HG02610 (cell line): ENCODE measurements at regions not wholly inside any gene's neighbourhood (a gene's known extent, or its start where the extent isn't known, plus 50 kb on each side); places are given as distances from the start of the nearest gene placed in this dataset.

Source experiments
- ATAC-seq: cut with Tn5 transposase; IDR thresholded peaks from one replicate; pipeline ENCODE4 v1.9.1; 2021; ENCODE audit warnings: mild to moderate bottlenecking, moderate library complexity; ENCODE audit not compliant: unreplicated experiment

- no peak for ATAC-seq
These were observed 52.1 kb downstream of the MPP7 start for GRCh38 chr10:28250782-28251181.

DNA sequence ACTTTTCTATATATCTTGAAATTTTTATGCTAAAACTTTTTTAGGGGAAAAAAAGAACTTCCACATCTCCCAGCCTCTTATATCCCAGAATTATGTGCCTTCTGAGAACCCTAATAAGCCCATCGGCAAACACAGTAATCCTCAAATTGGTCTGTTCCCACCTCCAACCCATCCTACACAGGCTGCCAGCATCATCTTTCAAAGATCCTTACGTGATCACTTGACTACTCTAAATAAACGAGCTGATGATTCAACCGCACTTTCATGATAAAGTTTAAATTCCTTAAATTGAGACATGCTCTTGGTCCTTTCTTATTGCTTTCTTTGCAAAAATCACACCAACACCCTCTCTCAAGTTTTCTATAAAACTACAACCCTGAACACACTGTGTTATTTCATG lies 52.5 kb downstream of the MPP7 start:
- no peak for ATAC-seq

- no peak for ATAC-seq
These were observed 53.4 kb downstream of the MPP7 start for GRCh38 chr10:28249512-28249911.

GRCh38 chr10:28248092-28248491 lies 54.8 kb downstream of the MPP7 start:
- ATAC-seq, result no peak

DNA sequence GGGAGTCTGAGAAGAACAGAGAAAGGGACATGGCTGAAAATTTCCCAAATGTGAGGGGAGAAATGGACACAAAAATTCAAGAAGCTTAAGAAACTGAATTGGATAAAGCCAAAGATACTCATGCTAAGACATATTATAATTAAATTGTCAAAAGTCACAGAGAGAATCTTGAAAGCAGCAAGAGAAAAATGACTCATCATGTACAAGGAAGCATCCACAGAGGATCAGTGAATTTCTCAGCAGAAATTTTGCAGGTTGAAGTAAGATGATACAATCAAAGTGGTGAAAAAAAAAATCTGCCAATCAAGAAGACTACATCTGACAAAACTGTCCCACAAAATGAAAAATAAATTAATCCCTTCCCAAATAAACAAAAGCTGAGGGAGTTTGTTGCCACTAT lies 56.8 kb downstream of the MPP7 start:
- ATAC-seq, result no peak

- no peak for ATAC-seq
These were observed 58.9 kb downstream of the MPP7 start for GRCh38 chr10:28243923-28244322.

DNA sequence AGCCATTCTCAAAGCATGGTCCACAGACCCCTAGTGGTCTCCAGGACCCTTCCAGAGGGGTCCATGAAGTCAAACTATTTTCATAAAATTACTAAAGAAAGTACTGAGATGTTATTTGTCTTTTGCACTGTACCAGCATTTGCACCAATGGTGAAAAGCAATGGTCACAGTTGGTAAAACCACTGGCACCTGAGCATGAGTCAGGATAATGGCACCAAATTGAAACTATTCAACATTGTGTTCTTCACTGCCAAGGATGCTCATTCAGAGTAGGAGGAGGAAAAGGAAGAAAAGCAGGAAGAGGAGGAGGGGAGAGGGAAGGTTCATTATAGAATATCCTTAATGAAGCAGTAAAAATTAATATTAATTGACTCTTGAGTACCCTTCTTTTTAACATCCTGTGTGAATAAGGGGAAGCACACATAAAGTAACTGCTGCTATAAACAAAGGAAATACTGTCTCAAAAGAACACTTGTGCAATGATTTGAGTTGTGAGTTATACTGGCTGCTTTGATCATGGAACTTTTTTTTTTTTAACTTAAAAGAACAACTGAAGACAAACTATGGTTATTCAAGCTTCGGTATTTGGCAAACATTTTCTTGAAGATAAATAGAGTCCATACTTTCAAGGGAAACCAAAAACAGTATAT lies 60.2 kb downstream of the MPP7 start:
- ATAC-seq, result no peak

DNA sequence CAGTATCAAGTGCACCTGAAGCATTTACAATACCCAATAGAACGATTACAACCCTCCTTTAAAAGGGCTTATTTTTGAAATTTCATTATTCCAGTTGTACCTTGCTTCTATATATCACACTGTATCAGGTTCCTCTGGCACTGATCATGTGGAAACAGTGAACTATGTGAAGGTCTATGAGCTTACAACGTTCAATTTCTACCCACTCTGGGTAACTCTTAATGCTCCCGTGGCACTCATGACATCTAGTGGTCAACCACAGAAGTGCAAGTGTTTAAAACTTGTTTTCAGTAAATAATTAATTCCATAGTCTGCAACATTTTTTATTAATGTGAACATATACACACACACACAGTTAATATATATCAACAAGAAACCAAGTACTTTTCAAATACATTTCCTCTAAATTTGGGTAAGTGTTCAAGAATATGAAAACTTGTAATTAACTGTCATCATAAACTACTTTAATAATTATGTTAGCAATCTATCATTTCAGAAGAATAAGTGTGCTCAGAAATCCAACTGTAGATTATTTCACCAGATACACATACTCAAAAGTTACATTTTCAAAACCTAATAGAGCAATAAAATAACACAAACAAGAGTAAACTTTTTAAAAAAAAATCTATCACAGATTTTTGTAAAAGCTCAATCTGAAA lies 61.0 kb downstream of the MPP7 start:
- ATAC-seq, result no peak

DNA sequence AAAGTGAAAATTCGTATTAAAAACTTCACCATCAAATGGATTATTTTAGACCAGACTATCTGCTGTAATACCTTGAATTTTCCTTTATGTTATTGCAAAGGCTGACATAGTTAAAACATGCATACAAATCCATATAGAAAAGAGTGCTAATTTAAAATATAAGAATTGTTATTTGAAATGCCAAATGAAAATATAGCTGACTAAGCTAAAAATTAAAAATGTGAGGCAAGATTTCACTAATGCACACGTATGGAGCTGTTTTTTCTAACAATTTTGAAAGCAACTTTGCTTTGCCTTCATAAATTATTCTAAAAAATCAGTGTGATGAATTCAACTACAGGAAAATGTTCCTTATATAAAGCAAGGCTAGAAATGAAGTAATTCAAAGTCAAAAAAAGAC lies 62.5 kb downstream of the MPP7 start:
- no peak for ATAC-seq

DNA sequence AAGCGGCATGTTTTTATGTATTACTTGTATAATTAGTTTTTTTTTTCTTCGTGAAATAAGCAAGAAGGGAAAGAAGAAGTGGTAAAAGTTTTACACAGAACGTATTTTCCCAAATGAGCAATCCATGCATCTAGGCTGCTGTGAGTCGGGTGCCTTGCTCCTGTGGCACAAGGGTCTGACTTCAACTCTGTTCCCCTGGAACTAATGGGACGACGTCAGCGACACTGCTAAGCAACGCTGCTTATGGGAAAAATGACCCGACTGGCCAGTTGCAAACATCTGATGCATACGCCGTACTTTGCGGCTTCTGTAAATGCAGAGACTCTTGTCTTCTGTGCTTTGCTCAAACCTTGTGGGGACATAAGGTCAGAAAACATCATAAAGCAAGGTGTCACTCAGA lies 66.3 kb downstream of the MPP7 start:
- ATAC-seq, result no peak

DNA sequence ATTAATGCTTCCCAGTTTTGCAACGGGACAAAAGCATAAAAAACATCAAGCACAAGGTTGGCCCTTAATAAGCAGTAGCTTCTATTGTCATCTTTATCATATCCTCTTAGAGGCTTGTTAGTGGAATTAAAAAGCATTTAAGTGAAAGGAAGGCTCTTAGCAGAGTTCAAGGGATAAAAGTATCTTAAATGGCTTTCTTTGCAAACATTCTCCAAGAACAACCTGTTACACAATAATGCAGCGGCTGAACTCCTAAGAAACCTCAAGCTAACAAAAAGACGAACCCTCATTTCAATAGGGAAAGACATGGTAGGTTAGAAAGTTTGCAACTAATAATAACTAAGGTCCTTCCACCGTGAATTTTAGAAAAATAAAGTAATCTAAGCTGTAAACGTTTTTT lies 82.1 kb downstream of the MPP7 start:
- ATAC-seq, result no peak

DNA sequence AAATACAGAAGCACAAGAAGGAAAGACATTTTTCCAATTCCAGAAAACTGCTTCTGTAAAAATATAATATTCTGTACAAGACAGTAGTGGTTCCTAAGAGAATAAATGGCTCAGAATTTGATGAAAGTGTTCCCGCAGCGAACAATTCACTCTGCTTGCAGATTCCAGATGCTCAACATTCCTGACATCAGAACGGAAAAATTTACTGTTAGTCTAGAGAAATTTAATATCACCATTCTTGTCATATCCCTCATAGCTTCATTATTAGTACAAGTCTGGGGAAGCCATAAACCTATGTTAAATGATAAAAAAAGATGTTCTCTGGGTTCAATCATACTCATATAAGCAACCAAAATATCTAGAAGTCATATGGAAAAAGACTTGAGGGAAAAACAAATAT lies 83.6 kb downstream of the MPP7 start:
- no peak for ATAC-seq

DNA sequence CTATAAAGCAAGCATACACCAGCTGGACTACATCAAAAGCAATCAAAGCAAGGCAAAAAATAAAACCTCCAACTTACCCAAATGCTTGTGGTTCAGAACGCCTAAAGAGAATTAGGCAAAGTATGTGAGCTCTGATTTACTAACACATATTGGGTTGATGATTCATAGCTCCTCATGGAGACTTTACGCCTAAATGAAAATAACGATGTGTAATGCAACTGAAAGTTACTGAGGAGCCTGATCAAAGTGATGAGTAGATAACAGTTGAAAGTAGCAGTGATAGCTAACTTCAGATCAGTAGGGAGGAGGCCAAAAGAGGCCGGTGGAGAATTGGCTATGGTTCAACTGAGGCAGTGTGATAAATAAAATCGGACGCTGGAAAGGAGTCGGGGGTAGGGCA lies 85.0 kb downstream of the MPP7 start:
- ATAC-seq, result no peak

DNA sequence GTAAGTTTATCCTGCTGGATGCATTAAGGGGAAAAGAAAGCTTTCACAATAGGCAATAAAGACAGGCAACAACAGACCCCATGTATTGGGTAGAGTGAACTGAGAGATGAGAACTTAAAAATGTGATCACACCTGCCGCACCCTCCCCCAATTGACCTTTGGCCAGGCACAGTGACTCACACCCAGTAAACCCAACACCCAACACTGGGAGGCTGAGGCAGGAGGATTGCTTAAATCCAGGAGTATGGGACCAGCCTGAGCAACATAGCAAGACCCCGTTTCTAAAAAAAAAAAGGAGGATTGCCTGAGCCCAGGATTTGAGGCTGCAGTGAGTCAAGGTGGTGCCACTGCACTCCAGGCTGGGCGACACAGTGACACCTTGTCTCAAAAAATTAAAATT lies 86.9 kb downstream of the MPP7 start:
- no peak for ATAC-seq

- ATAC-seq, result no peak
These were observed 88.6 kb downstream of the MPP7 start for GRCh38 chr10:28214219-28214618.

GRCh38 chr10:28211759-28212158 lies 91.1 kb downstream of the MPP7 start:
- ATAC-seq, result no peak

- ATAC-seq, result no peak
These were observed 95.1 kb downstream of the MPP7 start for GRCh38 chr10:28207799-28208198.

- ATAC-seq, result no peak
These were observed 99.9 kb downstream of the MPP7 start for GRCh38 chr10:28202941-28203352.

DNA sequence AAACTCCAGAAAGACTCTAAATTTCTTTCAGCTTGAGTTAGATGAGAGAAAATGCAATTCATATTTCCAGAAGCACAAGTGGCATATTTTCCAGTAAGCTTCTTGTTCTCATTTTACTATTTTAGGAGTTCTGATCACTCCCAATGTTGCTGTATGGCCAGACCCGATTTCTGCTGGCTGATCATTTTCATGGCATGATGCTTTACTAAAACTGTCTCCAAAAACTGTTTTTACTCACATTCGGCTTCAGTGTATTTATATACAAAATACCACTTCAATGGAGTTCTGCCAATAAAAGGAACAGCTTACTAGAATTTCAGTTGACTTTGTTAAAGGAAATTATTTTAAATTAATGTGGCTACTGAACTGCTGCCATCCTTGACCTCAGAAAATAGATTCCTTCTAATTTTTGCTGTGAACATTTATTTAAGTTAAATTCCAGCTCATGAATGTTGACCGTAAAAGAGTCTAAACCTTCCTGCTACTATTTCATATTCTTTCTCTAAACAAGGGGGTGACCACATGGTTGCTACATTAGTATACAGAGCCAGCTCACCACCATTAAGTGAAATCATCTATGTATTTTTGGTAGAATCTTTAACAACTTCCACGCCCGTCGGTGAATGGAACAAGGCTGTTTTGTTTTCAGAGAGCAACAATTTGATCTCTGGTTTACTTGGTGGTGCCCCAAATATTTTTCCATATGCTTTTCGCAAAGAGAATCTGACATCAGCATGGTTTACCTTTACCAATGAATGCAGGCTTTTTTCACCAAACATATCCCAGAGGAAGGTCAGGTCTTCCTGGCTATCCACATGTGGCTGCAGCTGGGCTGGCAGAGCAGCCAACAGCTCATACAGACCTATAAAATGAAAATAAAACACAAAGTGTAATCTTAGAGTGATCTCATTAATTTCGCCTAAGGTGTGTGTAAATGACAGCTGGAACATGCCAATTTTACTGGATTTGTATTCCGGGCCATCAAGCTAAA lies 101.2 kb downstream of the MPP7 start:
- ATAC-seq, result no peak

DNA sequence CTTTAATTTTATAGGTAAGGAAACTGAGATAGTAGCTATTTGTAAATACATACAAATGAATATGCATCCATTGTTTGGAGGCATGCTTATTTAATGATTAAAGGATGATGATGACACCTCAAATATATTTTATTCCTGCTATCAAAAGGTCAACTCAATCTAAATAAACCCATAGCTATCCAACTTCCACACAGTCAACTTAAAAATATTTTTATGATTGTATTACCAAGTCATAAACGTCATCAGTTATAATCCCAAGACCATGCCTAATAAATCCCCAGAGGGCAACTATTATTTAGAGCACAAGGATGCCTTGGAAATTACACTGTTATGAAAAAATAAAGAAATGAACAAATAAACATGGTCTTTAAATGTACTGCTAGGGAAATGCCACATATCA lies 102.1 kb downstream of the MPP7 start:
- ATAC-seq, result no peak

DNA sequence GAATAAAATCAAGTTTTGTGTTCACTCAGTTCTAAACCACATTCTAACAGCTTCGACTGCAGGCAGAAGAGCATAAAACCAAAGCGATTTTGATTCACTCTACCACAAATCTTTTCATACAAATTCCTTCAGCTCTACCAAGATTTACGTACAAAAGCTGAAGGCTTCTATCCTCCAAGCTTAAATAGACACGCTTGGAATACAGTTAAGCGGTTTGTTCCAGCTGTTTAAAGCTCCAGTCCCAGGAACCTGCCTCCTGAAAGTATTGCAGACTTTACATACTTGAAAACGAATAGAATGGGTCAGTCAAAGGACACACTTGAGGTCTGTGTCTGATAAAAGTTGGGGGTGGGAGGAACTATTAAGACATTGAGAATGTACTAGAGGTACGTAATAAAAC lies 102.9 kb downstream of the MPP7 start:
- no peak for ATAC-seq

- no peak for ATAC-seq
These were observed 112.7 kb downstream of the MPP7 start for GRCh38 chr10:28190196-28190595.
